Sigmoid colon (tissue), 4 donors: ENCODE measurements at regions not wholly inside any gene's neighbourhood (a gene's known extent, or its start where the extent isn't known, plus 50 kb on each side); places are given as distances from the start of the nearest gene placed in this dataset.

Experiments used
- CTCF ChIP-seq, 4 experiments: fragments of 450-650 bp in 3 of 4; fragments of 200-600 bp in 1 of 4; IDR thresholded peaks; one replicate each; pipeline ENCODE4 v1.5.1; 2016 to 2019; ENCODE audit warnings: antibody characterized with exemption in 4 of 4, mild to moderate bottlenecking in 3 of 4, moderate library complexity in 2 of 4
- EP300 ChIP-seq, 4 donors: sonication (generic); formaldehyde crosslinking; IDR thresholded peaks; one replicate each; pipeline ENCODE4 v1.6.1; 2017; ENCODE audit warnings: antibody characterized with exemption in 4 of 4
- POLR2A ChIP-seq, 2 donors: fragments of 450-650 bp; IDR thresholded peaks; one replicate each; pipeline ENCODE4 v1.6.1; 2016; ENCODE audit warnings: antibody characterized with exemption in 2 of 2, mild to moderate bottlenecking in 2 of 2, moderate library complexity in 2 of 2
- POLR2AphosphoS5 ChIP-seq, 4 donors: sonication (generic); formaldehyde crosslinking; IDR thresholded peaks; one replicate each; pipeline ENCODE4 v1.6.1; 2017; ENCODE audit warnings: antibody characterized with exemption in 4 of 4

- no peak for TF ChIP-seq POLR2AphosphoS5 (IDR thresholded peaks at IDR 0.05)
- TF ChIP-seq POLR2A (IDR thresholded peaks at IDR 0.05), result no peak
- no peak for TF ChIP-seq CTCF (IDR thresholded peaks at IDR 0.05)
- no peak for TF ChIP-seq EP300 (IDR thresholded peaks at IDR 0.05)
Observed at GRCh38 chr6:80480421-80481157, 374.1 kb downstream of the BCKDHB start.
